DMS 273 (cell line): ENCODE measurements at regions not wholly inside any gene's neighbourhood (a gene's known extent, or its start where the extent isn't known, plus 50 kb on each side); places are given as distances from the start of the nearest gene placed in this dataset.
A peak's percentile ranks its signal among the peaks of the same experiment; 100 is the strongest.
"Not testable (repeated sequence)": the region's sequence is repeated elsewhere in the genome, so short reads cannot be mapped to it uniquely, and the experiment has no call there.

Source experiments
- DNase-seq: peaks from one replicate; lab custom pipeline; 2025; ENCODE audit not compliant: unreplicated experiment; lab: John Stamatoyannopoulos, UW

GRCh38 chr10:78406648-78407008 lies 373.0 kb downstream of the RPS24 start:
- DNase-seq: no peak

- DNase-seq: peak; percentile 92
These were observed 373.5 kb downstream of the RPS24 start for GRCh38 chr10:78407009-78407711.

- no peak for DNase-seq
These were observed 374.3 kb downstream of the RPS24 start for GRCh38 chr10:78407966-78408365.

GRCh38 chr10:78408671-78409472 lies 375.2 kb downstream of the RPS24 start:
- DNase-seq: peak; percentile 78

- DNase-seq: no peak
These were observed 376.6 kb downstream of the RPS24 start for GRCh38 chr10:78410046-78410965.

- no peak for DNase-seq
These were observed 378.1 kb downstream of the RPS24 start for GRCh38 chr10:78411716-78412115.

- no peak for DNase-seq
These were observed 378.9 kb downstream of the RPS24 start for GRCh38 chr10:78412605-78413004.

- no peak for DNase-seq
These were observed 379.7 kb downstream of the RPS24 start for GRCh38 chr10:78413076-78414055.

- no peak for DNase-seq
These were observed 380.7 kb downstream of the RPS24 start for GRCh38 chr10:78414380-78414779.

- DNase-seq: no peak
These were observed 381.4 kb downstream of the RPS24 start for GRCh38 chr10:78415111-78415510.

GRCh38 chr10:78416031-78417011 lies 382.7 kb downstream of the RPS24 start:
- no peak for DNase-seq

GRCh38 chr10:78417425-78418370 lies 384.0 kb downstream of the RPS24 start:
- no peak for DNase-seq

GRCh38 chr10:78419481-78420265 lies 386.0 kb downstream of the RPS24 start:
- DNase-seq: no peak

- no peak for DNase-seq
These were observed 387.5 kb downstream of the RPS24 start for GRCh38 chr10:78420946-78421735.

GRCh38 chr10:78424050-78424449 lies 390.4 kb downstream of the RPS24 start:
- DNase-seq: not testable (repeated sequence)

- DNase-seq: peak; percentile 15
These were observed 391.1 kb downstream of the RPS24 start for GRCh38 chr10:78424723-78425122.
